ENCODE measurements at regions not wholly inside any gene's neighbourhood (a gene's known extent, or its start where the extent isn't known, plus 50 kb on each side); places are given as distances from the start of the nearest gene placed in this dataset.

- TF ChIP-seq CTCF (IDR thresholded peaks at IDR 0.05 in 4 of 5, conservative IDR thresholded peaks at IDR 0.05 in 1 of 5), result no peak
- TF ChIP-seq POLR2A (IDR thresholded peaks at IDR 0.05), result no peak
Observed at GRCh38 chr5:63128018-63128417, 549.4 kb downstream of the LRRC70 start.
